Stimulated activated CD4-positive, alpha-beta T cell treated with anti-CD3 and anti-CD28 coated beads, TNF-alpha, amount 100 ng/mL, for 4 hours (primary cell): ENCODE measurements at regions not wholly inside any gene's neighbourhood (a gene's known extent, or its start where the extent isn't known, plus 50 kb on each side); places are given as distances from the start of the nearest gene placed in this dataset.

ENCODE experiments used
- DNase-seq, 3 experiments: peaks; one replicate each; pipeline ENCODE4 v3.0.0-alpha.2; 2020; ENCODE audit warnings: low read depth in 3 of 3

- DNase-seq = no peak
Measured at GRCh38 chr10:128802062-128802461, 665.0 kb upstream of the MGMT start.

- DNase-seq = no peak
Measured at GRCh38 chr10:128803790-128804189, 663.3 kb upstream of the MGMT start.

- DNase-seq = no peak
Measured at GRCh38 chr10:128804411-128804810, 662.6 kb upstream of the MGMT start.

- no peak for DNase-seq
Measured at GRCh38 chr10:128808921-128809440, 658.1 kb upstream of the MGMT start.

GRCh38 chr10:128811511-128811910 lies 655.5 kb upstream of the MGMT start:
- no peak for DNase-seq

- no peak for DNase-seq
Measured at GRCh38 chr10:128812000-128812399, 655.0 kb upstream of the MGMT start.

GRCh38 chr10:128813574-128813973 lies 653.5 kb upstream of the MGMT start:
- no peak for DNase-seq

- DNase-seq = no peak
Measured at GRCh38 chr10:128814024-128814423, 653.0 kb upstream of the MGMT start.

- DNase-seq = no peak
Measured at GRCh38 chr10:128814782-128815181, 652.3 kb upstream of the MGMT start.

GRCh38 chr10:128816726-128817125 lies 650.3 kb upstream of the MGMT start:
- DNase-seq = no peak

- DNase-seq = no peak
Measured at GRCh38 chr10:128817636-128818035, 649.4 kb upstream of the MGMT start.

GRCh38 chr10:128820663-128821062 lies 646.4 kb upstream of the MGMT start:
- no peak for DNase-seq

- DNase-seq = no peak
Measured at GRCh38 chr10:128823201-128823600, 643.8 kb upstream of the MGMT start.

- DNase-seq = no peak
Measured at GRCh38 chr10:128825626-128826025, 641.4 kb upstream of the MGMT start.

GRCh38 chr10:128833671-128834070 lies 633.4 kb upstream of the MGMT start:
- no peak for DNase-seq

GRCh38 chr10:128835361-128835760 lies 631.7 kb upstream of the MGMT start:
- DNase-seq = no peak

- DNase-seq = no peak
Measured at GRCh38 chr10:128837478-128837877, 629.6 kb upstream of the MGMT start.

GRCh38 chr10:128839134-128839533 lies 627.9 kb upstream of the MGMT start:
- no peak for DNase-seq

GRCh38 chr10:128839701-128840100 lies 627.3 kb upstream of the MGMT start:
- DNase-seq = no peak

- DNase-seq = no peak
Measured at GRCh38 chr10:128843972-128844371, 623.1 kb upstream of the MGMT start.

- DNase-seq = no peak
Measured at GRCh38 chr10:128846927-128847326, 620.1 kb upstream of the MGMT start.

- no peak for DNase-seq
Measured at GRCh38 chr10:128848810-128849209, 618.2 kb upstream of the MGMT start.

GRCh38 chr10:128850647-128851046 lies 616.4 kb upstream of the MGMT start:
- no peak for DNase-seq

- no peak for DNase-seq
Measured at GRCh38 chr10:128851281-128851680, 615.8 kb upstream of the MGMT start.

- DNase-seq = no peak
Measured at GRCh38 chr10:128851726-128852125, 615.3 kb upstream of the MGMT start.
